Neural progenitor cell (in vitro differentiated cells): ENCODE measurements at regions not wholly inside any gene's neighbourhood (a gene's known extent, or its start where the extent isn't known, plus 50 kb on each side); places are given as distances from the start of the nearest gene placed in this dataset.
"Not testable (repeated sequence)": the region's sequence is repeated elsewhere in the genome, so short reads cannot be mapped to it uniquely, and the experiment has no call there.

Experiments
- DNase-seq: peaks from one replicate; pipeline ENCODE4 v3.0.0-alpha.2; 2016; ENCODE audit warnings: low spot score
- H2AFZ ChIP-seq: fragments of 200-600 bp; sonication (generic); replicated peaks from 2 replicates; pipeline ENCODE4 v1.6.1; 2016; ENCODE audit warnings: antibody characterized with exemption
- H3F3A ChIP-seq: fragments of 200-600 bp; sonication (generic); 2 replicates; pipeline ENCODE4 v1.6.1; 2016; ENCODE audit warnings: antibody characterized with exemption, low read depth
- H3K27ac ChIP-seq: fragments of 200-600 bp; sonication (generic); 2 replicates; pipeline ENCODE4 v1.5.1; 2016; ENCODE audit warnings: mild to moderate bottlenecking
- H3K27me3 ChIP-seq: fragments of 200-600 bp; sonication (generic); 2 replicates; pipeline ENCODE4 v1.6.1; 2016; ENCODE audit warnings: mild to moderate bottlenecking, moderate library complexity
- H3K36me3 ChIP-seq: fragments of 200-600 bp; sonication (generic); 2 replicates; pipeline ENCODE4 v1.5.1; 2016
- H3K4me1 ChIP-seq: fragments of 200-600 bp; sonication (generic); 2 replicates; pipeline ENCODE4 v1.6.1; 2016; ENCODE audit warnings: mixed run types
- H3K4me2 ChIP-seq: fragments of 200-600 bp; sonication (generic); 2 replicates; pipeline ENCODE4 v1.6.1; 2016
- H3K4me3 ChIP-seq: fragments of 200-600 bp; sonication (generic); 2 replicates; pipeline ENCODE4 v1.5.1; 2016
- H3K79me2 ChIP-seq: fragments of 200-600 bp; sonication (generic); 2 replicates; pipeline ENCODE4 v1.6.1; 2016; ENCODE audit warnings: low read depth
- H3K9ac ChIP-seq: fragments of 200-600 bp; sonication (generic); 2 replicates; pipeline ENCODE4 v1.6.1; 2016
- H3K9me3 ChIP-seq: fragments of 200-600 bp; sonication (generic); 2 replicates; pipeline ENCODE4 v1.5.1; 2016; ENCODE audit warnings: low read depth
- H4K20me1 ChIP-seq: fragments of 200-600 bp; sonication (generic); 2 replicates; pipeline ENCODE4 v1.6.1; 2016; ENCODE audit warnings: low read depth
- H3K27ac Mint-ChIP-seq: 3 replicates; pipeline ENCODE4 v1.8.0; 2021; ENCODE audit warnings: mixed read lengths
- H3K27me3 Mint-ChIP-seq: 2 replicates; pipeline ENCODE4 v1.8.0; 2022; ENCODE audit warnings: low read depth, mild to moderate bottlenecking, inconsistent platforms, moderate library complexity, mixed read lengths; ENCODE audit not compliant: insufficient read depth
- H3K36me3 Mint-ChIP-seq: 3 replicates; pipeline ENCODE4 v1.8.0; 2021; ENCODE audit warnings: mixed read lengths
- H3K4me1 Mint-ChIP-seq: 3 replicates; pipeline ENCODE4 v1.8.0; 2021; ENCODE audit warnings: mixed read lengths
- H3K4me3 Mint-ChIP-seq: 3 replicates; pipeline ENCODE4 v1.8.0; 2021; ENCODE audit warnings: mild to moderate bottlenecking, moderate library complexity, mixed read lengths
- H3K9me3 Mint-ChIP-seq: 3 replicates; pipeline ENCODE4 v1.8.0; 2020; ENCODE audit warnings: mixed read lengths
- CTCF ChIP-seq: fragments of 200-600 bp; sonication (generic); IDR thresholded peaks from 2 replicates; pipeline ENCODE4 v1.5.1; 2017; ENCODE audit warnings: antibody characterized with exemption, mild to moderate bottlenecking
- EZH2 ChIP-seq: fragments of 200-600 bp; sonication (generic); IDR thresholded peaks from 2 replicates; pipeline ENCODE4 v1.6.1; 2017; ENCODE audit warnings: antibody characterized with exemption, mild to moderate bottlenecking, moderate library complexity
- EZH2phosphoT487 ChIP-seq: fragments of 200-600 bp; sonication (generic); IDR thresholded peaks from 2 replicates; pipeline ENCODE4 v1.6.1; 2017; ENCODE audit warnings: antibody characterized with exemption

GRCh38 chr7:81150951-81151361, 232.1 kb upstream of the SEMA3C start:
- no peak overlapping the region for H3K4me3 Mint-ChIP-seq
- H3K79me2 ChIP-seq = no peaks in the 10 kb centered on the region
- no peak overlapping the region for H3K4me3 ChIP-seq
- H3K4me2 ChIP-seq = no peak overlapping the region
- H3K27me3 ChIP-seq = no peaks in the 10 kb centered on the region
- peak overlapping the region; percentile 14 for H3K27ac Mint-ChIP-seq
- H3K9me3 Mint-ChIP-seq = peaks cover 3% of the 10 kb centered on the region
- peak; percentile 35 for DNase-seq
- H4K20me1 ChIP-seq = no peaks in the 10 kb centered on the region
- peaks cover 17% of the 10 kb centered on the region for H3K4me1 ChIP-seq
- H3K9ac ChIP-seq = no peak overlapping the region
- TF ChIP-seq EZH2phosphoT487 (no peak), CTCF (no peak), EZH2 (no peak)
- H2AFZ ChIP-seq = peak overlapping the region; percentile 52
- no peaks in the 10 kb centered on the region for H3K27me3 Mint-ChIP-seq
- no peaks in the 10 kb centered on the region for H3K36me3 Mint-ChIP-seq
- H3F3A ChIP-seq = no peaks in the 10 kb centered on the region
- H3K36me3 ChIP-seq = no peaks in the 10 kb centered on the region
- no peaks in the 10 kb centered on the region for H3K9me3 ChIP-seq
- H3K27ac ChIP-seq = no peak overlapping the region
- peaks cover 29% of the 10 kb centered on the region for H3K4me1 Mint-ChIP-seq

- peaks cover 4% of the 10 kb centered on the region for H3K4me1 Mint-ChIP-seq
- Histone ChIP-seq H3K79me2 (no peaks in the 10 kb centered on the region), H3F3A (no peaks in the 10 kb centered on the region), H2AFZ (no peak overlapping the region), H3K27me3 (no peaks in the 10 kb centered on the region), H3K4me2 (no peak overlapping the region), H3K27ac (no peak overlapping the region), H3K4me1 (no peaks in the 10 kb centered on the region), H3K4me3 (no peak overlapping the region), H3K9ac (no peak overlapping the region), H3K36me3 (no peaks in the 10 kb centered on the region), H3K9me3 (no peaks in the 10 kb centered on the region), H4K20me1 (no peaks in the 10 kb centered on the region)
- no peak overlapping the region for H3K27ac Mint-ChIP-seq
- no peak for DNase-seq
- peaks cover 10% of the 10 kb centered on the region for H3K9me3 Mint-ChIP-seq
- H3K36me3 Mint-ChIP-seq = peaks cover 1% of the 10 kb centered on the region
- peaks cover 8% of the 10 kb centered on the region for H3K27me3 Mint-ChIP-seq
- no peak overlapping the region for H3K4me3 Mint-ChIP-seq
- TF ChIP-seq CTCF (no peak), EZH2phosphoT487 (no peak), EZH2 (no peak)
Measured at GRCh38 chr7:81143856-81144255, 225.0 kb upstream of the SEMA3C start.

- H3K36me3 ChIP-seq, H3K27me3 Mint-ChIP-seq, H2AFZ ChIP-seq, H3K9ac ChIP-seq, H3K4me1 Mint-ChIP-seq, H3K4me3 Mint-ChIP-seq, H3K27ac ChIP-seq, H3F3A ChIP-seq, H3K4me3 ChIP-seq, H3K9me3 ChIP-seq, H3K4me1 ChIP-seq, H3K79me2 ChIP-seq, H4K20me1 ChIP-seq, H3K36me3 Mint-ChIP-seq, H3K27me3 ChIP-seq, DNase-seq, H3K9me3 Mint-ChIP-seq, H3K4me2 ChIP-seq: not testable (repeated sequence)
- H3K27ac Mint-ChIP-seq = peak overlapping the region; percentile 74
Measured at GRCh38 chr7:81141257-81142205, 222.7 kb upstream of the SEMA3C start.

GRCh38 chr7:81140775-81141174, 221.9 kb upstream of the SEMA3C start:
- no peaks in the 10 kb centered on the region for H4K20me1 ChIP-seq
- Mint-ChIP-seq H3K27me3 (peaks cover 10% of the 10 kb centered on the region), H3K27ac (peak overlapping the region; percentile 74), H3K4me3 (no peak overlapping the region), H3K4me1 (peaks cover 4% of the 10 kb centered on the region), H3K9me3 (peaks cover 10% of the 10 kb centered on the region), H3K36me3 (peaks cover 3% of the 10 kb centered on the region)
- no peaks in the 10 kb centered on the region for H3K4me1 ChIP-seq
- no peaks in the 10 kb centered on the region for H3K79me2 ChIP-seq
- no peak overlapping the region for H3K9ac ChIP-seq
- no peak overlapping the region for H3K4me2 ChIP-seq
- no peaks in the 10 kb centered on the region for H3K36me3 ChIP-seq
- H3F3A ChIP-seq = no peaks in the 10 kb centered on the region
- TF ChIP-seq EZH2phosphoT487 (no peak), CTCF (no peak), EZH2 (no peak)
- DNase-seq = no peak
- H3K27me3 ChIP-seq = no peaks in the 10 kb centered on the region
- no peaks in the 10 kb centered on the region for H3K9me3 ChIP-seq
- H3K4me3 ChIP-seq = no peak overlapping the region
- no peak overlapping the region for H2AFZ ChIP-seq
- H3K27ac ChIP-seq = no peak overlapping the region
